ENCODE measurements at regions not wholly inside any gene's neighbourhood (a gene's known extent, or its start where the extent isn't known, plus 50 kb on each side); places are given as distances from the start of the nearest gene placed in this dataset.

DNA sequence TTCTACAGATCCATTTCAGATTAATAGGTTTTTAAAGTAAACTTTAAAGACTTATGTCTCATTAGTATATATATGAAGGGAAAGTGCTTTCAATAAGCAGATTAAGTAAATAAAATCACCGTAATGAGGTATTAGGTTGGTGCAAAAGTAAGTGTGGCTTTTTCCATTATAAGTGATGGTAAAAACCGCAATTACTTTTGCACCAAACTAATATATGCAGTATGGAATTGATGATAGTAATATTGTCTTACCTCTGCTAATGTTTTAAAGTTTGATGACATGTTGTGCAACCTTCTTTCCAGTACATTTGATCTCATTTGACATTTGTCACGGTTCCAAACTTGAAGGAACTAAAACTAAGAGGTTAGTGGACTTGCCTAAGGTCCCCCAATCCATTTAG is 1819.3 kb downstream of the PCDH9 start:
- no peaks in the 10 kb centered on the region for H3K79me2 ChIP-seq (ENCODE audit: insufficient read depth, low read length)
- no peak overlapping the region for H3K23ac ChIP-seq (ENCODE audit: insufficient read length, low read depth, low read length)
- H3K4me3 Mint-ChIP-seq, result no peak overlapping the region
- no peaks in the 10 kb centered on the region for H3K27me3 ChIP-seq (ENCODE audit: insufficient read depth, low read length)
- no peak overlapping the region for H2BK20ac ChIP-seq (ENCODE audit: low read depth, low read length, poor library complexity, severe bottlenecking)
- TF ChIP-seq CTCF (conservative IDR thresholded peaks at IDR 0.05), result no peak
- H2BK120ac ChIP-seq (ENCODE audit: low read depth, low read length, poor library complexity, severe bottlenecking), result no peak overlapping the region
- H3K14ac ChIP-seq (ENCODE audit: insufficient read depth, low read length), result no peak overlapping the region
- no peak overlapping the region for H4K8ac ChIP-seq (replicated peaks; ENCODE audit: insufficient read length, low read depth, low read length)
- no peaks in the 10 kb centered on the region for H3K79me1 ChIP-seq (ENCODE audit: insufficient read depth, low read depth, low read length, poor library complexity, severe bottlenecking)
- no peak overlapping the region for H3K56ac ChIP-seq (ENCODE audit: insufficient read length, low read depth, low read length)
- H4K5ac ChIP-seq (ENCODE audit: insufficient read length, low read depth, low read length), result no peak overlapping the region
- H3K4me1 ChIP-seq (ENCODE audit: insufficient read depth, low read length), result no peaks in the 10 kb centered on the region
- no peak overlapping the region for H3T11ph ChIP-seq (ENCODE audit: low read length)
- H3K4ac ChIP-seq (ENCODE audit: low read depth, low read length), result no peak overlapping the region
- no peak overlapping the region for H3K4me2 ChIP-seq (ENCODE audit: insufficient read depth, insufficient read length, low read length)
- no peak overlapping the region for H2BK15ac ChIP-seq (ENCODE audit: low read depth, low read length)
- no peaks in the 10 kb centered on the region for H3K9me3 ChIP-seq (ENCODE audit: control insufficient read depth, low read depth, low read length)
- H3K4me1 Mint-ChIP-seq, result peaks cover 7 to 8% of the 10 kb centered on the region in 2 experiments
- DNase-seq, result no peak
- no peak overlapping the region for H3K27ac Mint-ChIP-seq
- no peak overlapping the region for H3K9ac ChIP-seq (ENCODE audit: extremely low read depth, insufficient read length, low read length)
- no peak overlapping the region for H3K27ac ChIP-seq (ENCODE audit: insufficient read length, low read depth, low read length)
- no peaks in the 10 kb centered on the region for H4K20me1 ChIP-seq (ENCODE audit: control insufficient read depth, insufficient read depth, insufficient read length)
- H3K36me3 Mint-ChIP-seq (ENCODE audit: insufficient read depth in 1 of 3, low read depth in 3 of 3), result no peaks in the 10 kb centered on the region
- no peak overlapping the region for H2BK5ac ChIP-seq (ENCODE audit: insufficient read length, low read length)
- H3K27me3 Mint-ChIP-seq (ENCODE audit: low read depth), result no peaks in the 10 kb centered on the region
- H3K18ac ChIP-seq (ENCODE audit: insufficient read length, low read depth, low read length), result no peak overlapping the region
- no peak overlapping the region for H4K91ac ChIP-seq (ENCODE audit: insufficient read length, low read depth, low read length)
- H2AFZ ChIP-seq (ENCODE audit: low read length), result no peak overlapping the region
- no peak overlapping the region for H2AK5ac ChIP-seq (ENCODE audit: insufficient read length, low read length)
- H3K23me2 ChIP-seq (ENCODE audit: insufficient read length, low read depth, low read length, poor library complexity, severe bottlenecking), result no peaks in the 10 kb centered on the region
- peaks cover 0 to 2% of the 10 kb centered on the region in 2 experiments; a peak in 2 of 5 replicates for H3K9me3 Mint-ChIP-seq
- no CpG with 5 or more reads among the region's 3 CpGs for WGBS (ENCODE audit: extremely low coverage, insufficient read length, low lambda C conversion rate)
- no peak overlapping the region for H2BK12ac ChIP-seq (ENCODE audit: insufficient read length, low read depth, low read length)
